SK-N-SH treated with all-trans-retinoic acid at 6 μM for 48 hours (cell line): ENCODE measurements at regions not wholly inside any gene's neighbourhood (a gene's known extent, or its start where the extent isn't known, plus 50 kb on each side); places are given as distances from the start of the nearest gene placed in this dataset.

Experiments
- ARNTL ChIP-seq: fragments of 450-650 bp; formaldehyde crosslinking; IDR thresholded peaks from 2 replicates; pipeline ENCODE4 v1.5.0; 2020; ENCODE audit warnings: low read depth, mild to moderate bottlenecking, moderate library complexity, borderline replicate concordance
- CREB5 ChIP-seq: fragments of 250-450 bp; sonication (Bioruptor Pico); IDR thresholded peaks from 2 replicates; pipeline ENCODE4 v1.5.1; 2020; ENCODE audit warnings: low read depth, mild to moderate bottlenecking, moderate library complexity
- ESRRG ChIP-seq: fragments of 250-450 bp; sonication (Bioruptor Pico); IDR thresholded peaks from 2 replicates; pipeline ENCODE4 v1.6.1; 2021; ENCODE audit warnings: mild to moderate bottlenecking
- PPARA ChIP-seq: fragments of 250-450 bp; sonication (Bioruptor Pico); IDR thresholded peaks from 2 replicates; pipeline ENCODE4 v1.5.0; 2020; ENCODE audit warnings: mild to moderate bottlenecking, borderline replicate concordance
- ZC3H10 ChIP-seq: fragments of 250-450 bp; sonication (Bioruptor Pico); IDR thresholded peaks from 2 replicates; pipeline ENCODE4 v1.5.1; 2021; ENCODE audit warnings: mild to moderate bottlenecking, moderate library complexity

- TF ChIP-seq ESRRG (CRISPR knock-in tag) (no peak), ARNTL (CRISPR knock-in tag) (no peak), ZC3H10 (CRISPR knock-in tag) (no peak), PPARA (CRISPR knock-in tag) (no peak), CREB5 (CRISPR knock-in tag) (no peak)
Observed at GRCh38 chr13:76223565-76223964, 587.4 kb downstream of the LMO7 start.
